Upper lobe of left lung (tissue), 6 donors: ENCODE measurements at regions not wholly inside any gene's neighbourhood (a gene's known extent, or its start where the extent isn't known, plus 50 kb on each side); places are given as distances from the start of the nearest gene placed in this dataset.

ENCODE experiments used
- ATAC-seq, 2 donors: fragments of 200-7000 bp; cut with Tn5 transposase; one replicate each; pipeline ENCODE4 v1.9.1; 2022; ENCODE audit warnings: mild to moderate bottlenecking in 2 of 2, moderate library complexity in 2 of 2; ENCODE audit not compliant: low FRiP score in 2 of 2
- DNase-seq, 2 donors: peaks; one replicate each; pipeline ENCODE4 v3.0.0-alpha.2; 2019 to 2020
- H3K27ac ChIP-seq, 4 donors: fragments of 200-600 bp; sonication (generic); one replicate each; pipeline ENCODE4 v1.5.1; 2016 to 2019
- H3K27me3 ChIP-seq, 4 donors: fragments of 200-600 bp; sonication (generic); one replicate each; pipeline ENCODE4 v1.5.1; 2017 to 2019
- H3K36me3 ChIP-seq, 4 donors: fragments of 200-600 bp; sonication (generic); one replicate each; pipeline ENCODE4 v1.5.1; 2016 to 2019
- H3K4me1 ChIP-seq, 4 donors: fragments of 200-600 bp; sonication (generic); one replicate each; pipeline ENCODE4 v1.5.1; 2018 to 2019
- H3K4me3 ChIP-seq, 4 donors: fragments of 200-600 bp; sonication (generic); one replicate each; pipeline ENCODE4 v1.5.1; 2017 to 2019; ENCODE audit warnings: mild to moderate bottlenecking in 2 of 4, moderate library complexity in 1 of 4
- H3K9me3 ChIP-seq, 4 donors: fragments of 200-600 bp; sonication (generic); one replicate each; pipeline ENCODE4 v1.5.1; 2018 to 2019
- CTCF ChIP-seq, 6 experiments: fragments of 450-650 bp in 4 of 6; fragments of 200-600 bp in 2 of 6; sonication (generic) in 2 of 6; IDR thresholded peaks; one replicate each; pipeline ENCODE4 v1.5.1; 2016 to 2019; ENCODE audit warnings: antibody characterized with exemption in 6 of 6
- EP300 ChIP-seq, 4 donors: sonication (generic); formaldehyde crosslinking; IDR thresholded peaks; one replicate each; pipeline ENCODE4 v1.5.1; 2017; ENCODE audit warnings: antibody characterized with exemption in 4 of 4, control low read depth in 2 of 4
- POLR2A ChIP-seq, 4 donors: fragments of 450-650 bp; IDR thresholded peaks; one replicate each; pipeline ENCODE4 v1.5.1; 2016 to 2017; ENCODE audit warnings: antibody characterized with exemption in 4 of 4, mild to moderate bottlenecking in 2 of 4
- POLR2AphosphoS5 ChIP-seq, 2 donors: sonication (generic); formaldehyde crosslinking; IDR thresholded peaks; one replicate each; pipeline ENCODE4 v1.5.1; 2017; ENCODE audit warnings: antibody characterized with exemption in 2 of 2
- WGBS, 2 donors: methylation state at CpG; one replicate each; pipeline ENCODE4 v1.1.5; 2017 to 2018; 5-methylcytosine and 5-hydroxymethylcytosine counted together
- donor health status: DM: no; HTN: no; CAD: no; lungs with moderate emphysema.
- donor health status: DM: no; HTN: yes; CAD: no; lungs with severe emphysema.

GRCh38 chr1:90277270-90277669, 282.4 kb downstream of the ZNF326 start:
- no peaks in the 10 kb centered on the region for H3K27me3 ChIP-seq
- TF ChIP-seq CTCF (IDR thresholded peaks at IDR 0.05) (no peak), POLR2A (IDR thresholded peaks at IDR 0.05) (no peak), EP300 (IDR thresholded peaks at IDR 0.05) (no peak), POLR2AphosphoS5 (IDR thresholded peaks at IDR 0.05) (no peak)
- H3K36me3 ChIP-seq: no peaks in the 10 kb centered on the region
- ATAC-seq (no peak), DNase-seq (no peak)
- no peak overlapping the region for H3K4me3 ChIP-seq
- H3K4me1 ChIP-seq: no peaks in the 10 kb centered on the region
- H3K27ac ChIP-seq: no peak overlapping the region
- no peaks in the 10 kb centered on the region for H3K9me3 ChIP-seq

- H3K4me1 ChIP-seq: no peaks in the 10 kb centered on the region
- ATAC-seq (peak in 1 of 2 donors; percentile 52), DNase-seq (no peak)
- 67 to 71% methylated on average over 5 of the region's 5 CpGs for WGBS, 2 donors
- no peaks in the 10 kb centered on the region for H3K36me3 ChIP-seq
- no peaks in the 10 kb centered on the region for H3K27me3 ChIP-seq
- TF ChIP-seq EP300 (IDR thresholded peaks at IDR 0.05) (no peak), POLR2AphosphoS5 (IDR thresholded peaks at IDR 0.05) (no peak), POLR2A (IDR thresholded peaks at IDR 0.05) (no peak), CTCF (IDR thresholded peaks at IDR 0.05) (no peak)
- H3K27ac ChIP-seq: no peak overlapping the region
- H3K4me3 ChIP-seq: no peak overlapping the region
- no peaks in the 10 kb centered on the region for H3K9me3 ChIP-seq
Observed at GRCh38 chr1:90274376-90274775, 279.5 kb downstream of the ZNF326 start.

- Histone ChIP-seq H3K4me3 (no peak overlapping the region), H3K27ac (no peak overlapping the region), H3K9me3 (no peaks in the 10 kb centered on the region), H3K4me1 (no peaks in the 10 kb centered on the region), H3K36me3 (no peaks in the 10 kb centered on the region), H3K27me3 (no peaks in the 10 kb centered on the region)
- DNase-seq (no peak), ATAC-seq (no peak)
- no peak for TF ChIP-seq POLR2A (IDR thresholded peaks at IDR 0.05)
- no peak for TF ChIP-seq CTCF (IDR thresholded peaks at IDR 0.05)
- no peak for TF ChIP-seq POLR2AphosphoS5 (IDR thresholded peaks at IDR 0.05)
- TF ChIP-seq EP300 (IDR thresholded peaks at IDR 0.05): no peak
Observed at GRCh38 chr1:90273241-90273774, 278.4 kb downstream of the ZNF326 start.

DNA sequence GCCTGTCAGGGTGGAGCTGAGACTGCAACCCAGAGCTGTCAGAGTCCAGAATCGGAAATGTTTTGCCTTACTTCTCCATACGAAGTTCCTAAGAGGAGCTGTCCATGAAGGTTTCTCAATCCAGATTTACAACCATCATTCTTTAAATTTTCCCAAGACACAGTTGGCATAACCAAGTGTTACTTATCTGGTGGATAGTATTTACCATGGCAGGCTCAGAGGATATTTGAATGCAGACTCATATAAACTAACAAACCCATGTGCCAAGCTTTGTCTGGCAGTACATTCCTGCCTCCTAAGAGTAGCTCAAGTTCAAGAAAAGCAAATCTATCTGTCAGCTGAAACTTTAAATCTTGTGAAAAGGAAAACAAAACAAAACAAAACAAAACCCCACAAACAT, 267.9 kb downstream of the ZNF326 start:
- H3K27ac ChIP-seq: no peak overlapping the region
- no peak overlapping the region for H3K4me3 ChIP-seq
- no peaks in the 10 kb centered on the region for H3K9me3 ChIP-seq
- no peaks in the 10 kb centered on the region for H3K27me3 ChIP-seq
- no peaks in the 10 kb centered on the region for H3K4me1 ChIP-seq
- ATAC-seq (no peak), DNase-seq (no peak)
- H3K36me3 ChIP-seq: no peaks in the 10 kb centered on the region
- WGBS, 2 donors: 44 to 46% methylated on average over 2 of the region's 2 CpGs
- TF ChIP-seq CTCF (IDR thresholded peaks at IDR 0.05) (no peak), POLR2A (IDR thresholded peaks at IDR 0.05) (no peak), EP300 (IDR thresholded peaks at IDR 0.05) (no peak), POLR2AphosphoS5 (IDR thresholded peaks at IDR 0.05) (no peak)

DNA sequence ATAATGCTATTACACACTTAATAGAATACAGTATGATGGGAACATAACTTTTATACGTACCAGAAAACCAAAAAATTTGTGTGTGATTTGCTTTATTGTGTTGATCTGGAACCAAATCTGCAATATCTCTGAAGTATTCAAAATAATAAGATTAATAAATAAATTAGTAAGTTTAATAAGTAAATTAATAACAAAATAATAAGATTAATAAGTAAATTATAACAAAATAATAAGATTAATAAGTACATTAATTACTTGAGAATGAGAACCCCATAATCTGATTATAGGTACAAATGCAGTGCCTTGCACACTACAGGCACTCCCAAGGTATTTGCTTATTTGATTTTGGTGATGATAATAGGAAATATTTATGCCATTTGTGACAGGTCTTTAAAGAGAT, 267.4 kb downstream of the ZNF326 start:
- no peak for ATAC-seq

More for the DNA sequence above, 267.4 kb downstream of the ZNF326 start:
- TF ChIP-seq CTCF (IDR thresholded peaks at IDR 0.05) (no peak), POLR2A (IDR thresholded peaks at IDR 0.05) (no peak), EP300 (IDR thresholded peaks at IDR 0.05) (no peak), POLR2AphosphoS5 (IDR thresholded peaks at IDR 0.05) (no peak)
- no peak overlapping the region for H3K4me3 ChIP-seq
- H3K27ac ChIP-seq: no peak overlapping the region
- no peaks in the 10 kb centered on the region for H3K27me3 ChIP-seq
- WGBS, 2 donors: 87 to 93% methylated on average over 1 of the region's 1 CpG
- no peaks in the 10 kb centered on the region for H3K36me3 ChIP-seq
- no peaks in the 10 kb centered on the region for H3K9me3 ChIP-seq
- DNase-seq: no peak
- H3K4me1 ChIP-seq: no peaks in the 10 kb centered on the region
